ENCODE measurements at regions not wholly inside any gene's neighbourhood (a gene's known extent, or its start where the extent isn't known, plus 50 kb on each side); places are given as distances from the start of the nearest gene placed in this dataset.

- Histone ChIP-seq H3K9me3 (replicated peaks; ENCODE audit: control insufficient read depth, low read depth, low read length) (no peaks in the 10 kb centered on the region), H3K4me3 (ENCODE audit: low read length) (no peak overlapping the region), H3K4me1 (ENCODE audit: control insufficient read depth, insufficient read depth, low read length) (no peaks in the 10 kb centered on the region), H3K36me3 (ENCODE audit: control insufficient read depth, insufficient read depth, low read length) (no peaks in the 10 kb centered on the region), H3K27ac (ENCODE audit: low read length) (no peak overlapping the region), H3K27me3 (ENCODE audit: control insufficient read depth, insufficient read depth, low read length) (no peaks in the 10 kb centered on the region)
- DNase-seq = no peak
- WGBS (ENCODE audit: insufficient coverage) = no CpG with 5 or more reads among the region's 1 CpG
Observed at GRCh38 chr1:72568113-72568512, 285.8 kb upstream of the NEGR1 start.

DNA sequence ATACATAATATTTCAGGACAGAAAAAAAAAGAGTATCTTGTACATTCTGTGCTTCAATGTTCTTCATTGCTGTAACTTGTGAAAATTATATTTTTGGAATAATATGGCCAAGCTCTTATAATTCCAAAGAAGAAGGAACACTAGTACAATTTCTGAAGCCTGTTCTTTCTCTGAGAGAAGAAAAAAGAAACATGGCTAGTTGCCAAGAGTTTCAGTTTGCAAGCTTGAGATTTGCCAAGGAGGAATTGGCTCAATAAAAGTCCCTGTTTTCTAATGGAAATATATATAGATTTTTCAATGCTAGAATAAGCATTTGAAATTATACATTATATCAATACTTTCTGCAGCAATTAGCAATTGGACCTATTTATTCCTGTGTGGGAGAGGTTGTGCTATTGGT is 285.2 kb upstream of the NEGR1 start:
- no peak overlapping the region for H3K27ac ChIP-seq (ENCODE audit: low read length)
- no peaks in the 10 kb centered on the region for H3K9me3 ChIP-seq (replicated peaks; ENCODE audit: control insufficient read depth, low read depth, low read length)
- DNase-seq = peak; percentile 91
- no peaks in the 10 kb centered on the region for H3K36me3 ChIP-seq (ENCODE audit: control insufficient read depth, insufficient read depth, low read length)
- H3K4me3 ChIP-seq (ENCODE audit: low read length) = no peak overlapping the region
- H3K4me1 ChIP-seq (ENCODE audit: control insufficient read depth, insufficient read depth, low read length) = no peaks in the 10 kb centered on the region
- no peaks in the 10 kb centered on the region for H3K27me3 ChIP-seq (ENCODE audit: control insufficient read depth, insufficient read depth, low read length)

GRCh38 chr1:72564749-72565148 is 282.4 kb upstream of the NEGR1 start:
- H3K4me1 ChIP-seq (ENCODE audit: control insufficient read depth, insufficient read depth, low read length) = no peaks in the 10 kb centered on the region
- no peak overlapping the region for H3K27ac ChIP-seq (ENCODE audit: low read length)
- H3K9me3 ChIP-seq (replicated peaks; ENCODE audit: control insufficient read depth, low read depth, low read length) = no peaks in the 10 kb centered on the region
- H3K27me3 ChIP-seq (ENCODE audit: control insufficient read depth, insufficient read depth, low read length) = no peaks in the 10 kb centered on the region
- 95% methylated on average over 5 of the region's 5 CpGs for WGBS (ENCODE audit: insufficient coverage)
- no peaks in the 10 kb centered on the region for H3K36me3 ChIP-seq (ENCODE audit: control insufficient read depth, insufficient read depth, low read length)
- no peak for DNase-seq
- no peak overlapping the region for H3K4me3 ChIP-seq (ENCODE audit: low read length)

GRCh38 chr1:72557446-72558049 is 275.2 kb upstream of the NEGR1 start:
- Histone ChIP-seq H3K27ac (ENCODE audit: low read length) (no peak overlapping the region), H3K27me3 (ENCODE audit: control insufficient read depth, insufficient read depth, low read length) (no peaks in the 10 kb centered on the region), H3K4me3 (ENCODE audit: low read length) (no peak overlapping the region), H3K4me1 (ENCODE audit: control insufficient read depth, insufficient read depth, low read length) (no peaks in the 10 kb centered on the region), H3K9me3 (replicated peaks; ENCODE audit: control insufficient read depth, low read depth, low read length) (no peaks in the 10 kb centered on the region), H3K36me3 (ENCODE audit: control insufficient read depth, insufficient read depth, low read length) (no peaks in the 10 kb centered on the region)
- DNase-seq = no peak
- no CpG with 5 or more reads among the region's 1 CpG for WGBS (ENCODE audit: insufficient coverage)

DNA sequence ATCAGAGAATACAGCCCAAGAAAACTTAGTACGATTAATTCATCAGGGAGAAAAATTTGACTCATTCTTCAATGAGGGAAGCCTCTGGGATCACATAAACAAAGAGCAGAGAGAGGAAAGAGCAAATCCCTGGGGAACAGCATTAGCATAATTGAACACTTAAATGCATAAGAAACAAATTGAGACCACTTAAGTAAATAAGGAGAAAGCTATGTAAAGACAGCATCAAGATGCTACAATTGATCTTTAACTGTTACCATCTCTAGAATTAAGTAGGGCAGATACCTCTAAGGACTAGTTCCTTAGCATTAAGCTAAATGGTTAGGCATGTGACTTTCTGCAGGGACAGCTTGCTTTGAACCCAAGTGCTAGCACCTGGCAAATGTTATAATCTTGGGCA is 265.1 kb upstream of the NEGR1 start:
- WGBS (ENCODE audit: insufficient coverage) = no CpG with 5 or more reads among the region's 1 CpG
- Histone ChIP-seq H3K27ac (ENCODE audit: low read length) (no peak overlapping the region), H3K36me3 (ENCODE audit: control insufficient read depth, insufficient read depth, low read length) (no peaks in the 10 kb centered on the region), H3K4me3 (ENCODE audit: low read length) (no peak overlapping the region), H3K4me1 (ENCODE audit: control insufficient read depth, insufficient read depth, low read length) (no peaks in the 10 kb centered on the region), H3K27me3 (ENCODE audit: control insufficient read depth, insufficient read depth, low read length) (no peaks in the 10 kb centered on the region), H3K9me3 (replicated peaks; ENCODE audit: control insufficient read depth, low read depth, low read length) (no peaks in the 10 kb centered on the region)
- peak; percentile 5 for DNase-seq

DNA sequence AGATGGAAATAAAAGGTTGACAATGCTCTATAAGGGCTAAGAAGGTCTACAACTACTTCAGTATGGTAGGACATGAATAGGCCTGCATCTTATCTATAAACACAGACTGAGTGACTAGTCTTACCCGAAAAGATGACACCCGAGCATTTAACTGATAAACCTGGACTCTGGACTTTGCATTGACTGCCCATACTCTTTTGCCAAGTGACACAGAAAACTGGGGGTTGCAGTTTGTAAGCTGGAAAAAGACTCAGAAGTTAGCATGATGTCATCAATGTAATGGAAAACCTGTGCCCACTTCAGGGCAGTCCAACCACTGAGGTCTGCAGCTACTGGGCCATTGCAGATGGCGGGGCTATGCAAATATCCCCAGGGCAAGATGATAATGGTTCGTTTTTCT is 258.3 kb upstream of the NEGR1 start:
- no peak overlapping the region for H3K4me3 ChIP-seq (ENCODE audit: low read length)
- no peaks in the 10 kb centered on the region for H3K27me3 ChIP-seq (ENCODE audit: control insufficient read depth, insufficient read depth, low read length)
- no peak for DNase-seq
- H3K9me3 ChIP-seq (replicated peaks; ENCODE audit: control insufficient read depth, low read depth, low read length) = no peaks in the 10 kb centered on the region
- H3K4me1 ChIP-seq (ENCODE audit: control insufficient read depth, insufficient read depth, low read length) = no peaks in the 10 kb centered on the region
- 88% methylated on average over 1 of the region's 4 CpGs for WGBS (ENCODE audit: insufficient coverage)
- H3K36me3 ChIP-seq (ENCODE audit: control insufficient read depth, insufficient read depth, low read length) = no peaks in the 10 kb centered on the region
- H3K27ac ChIP-seq (ENCODE audit: low read length) = no peak overlapping the region

GRCh38 chr1:72535470-72535869 is 253.1 kb upstream of the NEGR1 start:
- Histone ChIP-seq H3K4me1 (ENCODE audit: control insufficient read depth, insufficient read depth, low read length) (no peaks in the 10 kb centered on the region), H3K4me3 (ENCODE audit: low read length) (no peak overlapping the region), H3K27ac (ENCODE audit: low read length) (no peak overlapping the region), H3K9me3 (replicated peaks; ENCODE audit: control insufficient read depth, low read depth, low read length) (no peaks in the 10 kb centered on the region), H3K27me3 (ENCODE audit: control insufficient read depth, insufficient read depth, low read length) (no peaks in the 10 kb centered on the region), H3K36me3 (ENCODE audit: control insufficient read depth, insufficient read depth, low read length) (no peaks in the 10 kb centered on the region)
- no peak for DNase-seq
- WGBS (ENCODE audit: insufficient coverage) = no CpG with 5 or more reads among the region's 2 CpGs

DNA sequence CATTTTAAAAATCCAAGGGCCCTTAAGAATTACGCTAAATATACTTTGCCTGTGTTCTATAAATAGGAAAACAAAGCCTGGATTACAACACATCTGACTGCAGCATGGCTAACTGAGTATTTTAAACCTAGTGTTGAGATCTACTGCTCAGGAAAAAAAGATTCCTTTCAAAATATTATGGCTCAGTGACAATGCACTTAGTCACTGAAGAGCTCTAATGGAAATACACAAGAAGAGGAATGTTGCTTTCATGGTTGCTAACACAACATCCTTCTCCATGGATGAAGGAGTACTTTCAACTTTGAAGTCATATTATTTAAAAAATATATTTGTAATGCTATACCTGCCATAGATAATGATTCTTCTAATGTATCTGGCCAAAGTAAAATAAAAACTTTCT is 248.3 kb upstream of the NEGR1 start:
- no peaks in the 10 kb centered on the region for H3K27me3 ChIP-seq (ENCODE audit: control insufficient read depth, insufficient read depth, low read length)
- no peaks in the 10 kb centered on the region for H3K4me1 ChIP-seq (ENCODE audit: control insufficient read depth, insufficient read depth, low read length)
- no peaks in the 10 kb centered on the region for H3K36me3 ChIP-seq (ENCODE audit: control insufficient read depth, insufficient read depth, low read length)
- H3K9me3 ChIP-seq (replicated peaks; ENCODE audit: control insufficient read depth, low read depth, low read length) = no peaks in the 10 kb centered on the region
- WGBS (ENCODE audit: insufficient coverage) = no CpG with 5 or more reads among the region's 1 CpG
- H3K27ac ChIP-seq (ENCODE audit: low read length) = no peak overlapping the region
- H3K4me3 ChIP-seq (ENCODE audit: low read length) = no peak overlapping the region
- no peak for DNase-seq

- no peak overlapping the region for H3K4me3 ChIP-seq (ENCODE audit: low read length)
- no peaks in the 10 kb centered on the region for H3K36me3 ChIP-seq (ENCODE audit: control insufficient read depth, insufficient read depth, low read length)
- no peaks in the 10 kb centered on the region for H3K9me3 ChIP-seq (replicated peaks; ENCODE audit: control insufficient read depth, low read depth, low read length)
- no peaks in the 10 kb centered on the region for H3K4me1 ChIP-seq (ENCODE audit: control insufficient read depth, insufficient read depth, low read length)
- no peak for DNase-seq
- 85% methylated on average over 3 of the region's 4 CpGs for WGBS (ENCODE audit: insufficient coverage)
- H3K27me3 ChIP-seq (ENCODE audit: control insufficient read depth, insufficient read depth, low read length) = no peaks in the 10 kb centered on the region
- no peak overlapping the region for H3K27ac ChIP-seq (ENCODE audit: low read length)
Observed at GRCh38 chr1:72526926-72527325, 244.6 kb upstream of the NEGR1 start.

- DNase-seq = no peak
- Histone ChIP-seq H3K27ac (ENCODE audit: low read length) (no peak overlapping the region), H3K9me3 (replicated peaks; ENCODE audit: control insufficient read depth, low read depth, low read length) (no peaks in the 10 kb centered on the region), H3K4me3 (ENCODE audit: low read length) (no peak overlapping the region), H3K36me3 (ENCODE audit: control insufficient read depth, insufficient read depth, low read length) (no peaks in the 10 kb centered on the region), H3K27me3 (ENCODE audit: control insufficient read depth, insufficient read depth, low read length) (no peaks in the 10 kb centered on the region), H3K4me1 (ENCODE audit: control insufficient read depth, insufficient read depth, low read length) (no peaks in the 10 kb centered on the region)
Observed at GRCh38 chr1:72524021-72524420, 241.7 kb upstream of the NEGR1 start.

DNA sequence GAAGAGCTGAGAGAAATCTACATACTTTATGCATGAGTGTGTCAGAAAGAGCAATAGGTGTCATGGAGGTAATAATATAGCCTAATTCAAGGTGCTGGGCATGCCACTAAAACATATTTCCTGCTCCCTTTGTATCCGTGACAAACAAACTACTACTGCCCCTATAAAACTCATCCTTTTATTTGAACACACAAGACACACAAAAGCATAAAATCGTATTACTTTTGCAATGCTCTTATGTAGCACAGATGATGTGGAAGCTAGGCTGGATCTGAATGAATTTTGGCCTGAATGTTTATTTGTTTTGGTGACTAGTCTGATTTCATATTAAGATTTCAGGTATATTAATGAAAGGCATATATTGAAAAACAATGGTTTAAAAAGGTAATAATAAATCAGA is 239.3 kb upstream of the NEGR1 start:
- H3K4me3 ChIP-seq (ENCODE audit: low read length) = no peak overlapping the region
- no peaks in the 10 kb centered on the region for H3K36me3 ChIP-seq (ENCODE audit: control insufficient read depth, insufficient read depth, low read length)
- no peak overlapping the region for H3K27ac ChIP-seq (ENCODE audit: low read length)
- no peak for DNase-seq
- no peaks in the 10 kb centered on the region for H3K27me3 ChIP-seq (ENCODE audit: control insufficient read depth, insufficient read depth, low read length)
- no peaks in the 10 kb centered on the region for H3K9me3 ChIP-seq (replicated peaks; ENCODE audit: control insufficient read depth, low read depth, low read length)
- no peaks in the 10 kb centered on the region for H3K4me1 ChIP-seq (ENCODE audit: control insufficient read depth, insufficient read depth, low read length)
- WGBS (ENCODE audit: insufficient coverage) = no CpG with 5 or more reads among the region's 2 CpGs
